Suppressor macrophage (primary cell): ENCODE measurements at regions not wholly inside any gene's neighbourhood (a gene's known extent, or its start where the extent isn't known, plus 50 kb on each side); places are given as distances from the start of the nearest gene placed in this dataset.
"Not testable (repeated sequence)": the region's sequence is repeated elsewhere in the genome, so short reads cannot be mapped to it uniquely, and the experiment has no call there.

Experiments
- DNase-seq, 4 experiments: peaks; one replicate each; pipeline ENCODE4 v3.0.0-alpha.2; 2020 to 2022

DNA sequence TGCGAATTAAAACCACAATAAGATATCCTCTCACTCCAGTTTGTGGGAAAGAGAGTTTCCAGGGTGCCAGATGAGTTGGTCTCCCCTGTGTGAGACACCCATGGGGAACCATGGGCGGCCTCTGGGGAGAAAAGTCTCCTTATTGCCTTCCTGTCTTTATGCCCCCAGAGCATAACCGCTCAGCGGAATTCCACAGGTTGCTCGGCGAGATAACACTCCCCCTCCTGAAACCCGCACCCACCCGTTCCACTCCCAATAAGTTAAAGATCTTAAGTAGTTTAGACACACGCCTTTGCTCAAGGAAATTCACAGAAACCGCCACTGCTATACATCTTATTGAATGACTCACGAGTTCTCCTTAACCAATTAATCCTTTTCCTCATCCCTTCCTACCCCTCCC lies 1361.6 kb downstream of the CDH11 start:
- DNase-seq, result not testable (repeated sequence)

DNA sequence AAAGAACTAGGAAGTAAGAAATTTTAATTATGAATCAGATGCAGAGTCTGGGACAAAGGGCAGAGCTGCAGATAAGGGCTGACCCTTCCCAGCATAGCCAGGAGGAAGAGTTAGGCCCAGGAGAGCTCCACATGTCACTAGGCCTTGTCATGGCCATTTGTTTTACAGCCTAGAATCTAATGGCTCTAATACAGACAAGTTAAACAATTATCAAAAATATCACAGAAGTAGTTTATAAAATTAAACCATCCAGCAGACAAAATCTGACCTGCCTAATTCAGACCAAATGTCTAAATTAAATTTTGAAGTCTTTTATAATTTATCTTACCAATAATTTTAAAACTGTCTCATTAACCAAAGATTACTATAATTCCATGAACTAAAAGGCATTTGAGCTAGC lies 1369.5 kb downstream of the CDH11 start:
- no peak for DNase-seq

DNA sequence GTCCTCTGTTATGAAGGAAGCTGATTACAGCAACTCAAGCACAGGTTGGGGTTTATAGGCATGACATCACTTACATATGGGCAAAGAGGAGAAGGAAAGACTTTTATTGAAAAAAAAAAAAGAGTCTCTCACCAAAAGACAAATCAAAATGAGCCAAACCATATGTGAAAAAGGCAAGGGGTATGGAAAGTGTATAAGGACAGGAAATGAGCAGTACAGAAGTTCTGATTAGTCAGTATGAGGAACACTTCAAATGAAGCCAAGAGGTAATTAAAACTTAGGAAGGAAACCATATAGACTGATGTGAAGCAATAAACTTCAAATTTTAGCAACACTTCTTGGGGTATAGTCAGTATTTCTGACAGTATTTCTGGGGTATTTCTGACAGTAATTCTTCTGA lies 1372.6 kb downstream of the CDH11 start:
- no peak for DNase-seq

DNA sequence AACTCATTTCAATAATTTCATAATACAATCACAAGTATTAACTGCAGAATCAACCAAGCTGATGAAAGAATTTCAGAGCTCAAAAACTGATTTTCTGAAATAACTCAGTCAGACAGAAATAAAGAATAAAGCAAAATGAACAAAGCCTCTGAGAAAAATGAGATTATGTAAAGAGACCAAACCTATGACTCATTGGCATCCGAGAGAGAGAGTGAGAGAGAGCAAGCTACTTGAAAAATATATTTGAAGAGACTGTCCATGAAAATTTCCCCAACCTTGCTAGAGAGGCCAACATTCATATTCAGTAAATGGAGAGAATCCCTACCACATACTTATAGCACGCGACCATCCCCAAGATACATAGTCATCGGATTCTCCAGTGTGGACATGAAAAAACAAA lies 1376.4 kb downstream of the CDH11 start:
- no peak for DNase-seq

DNA sequence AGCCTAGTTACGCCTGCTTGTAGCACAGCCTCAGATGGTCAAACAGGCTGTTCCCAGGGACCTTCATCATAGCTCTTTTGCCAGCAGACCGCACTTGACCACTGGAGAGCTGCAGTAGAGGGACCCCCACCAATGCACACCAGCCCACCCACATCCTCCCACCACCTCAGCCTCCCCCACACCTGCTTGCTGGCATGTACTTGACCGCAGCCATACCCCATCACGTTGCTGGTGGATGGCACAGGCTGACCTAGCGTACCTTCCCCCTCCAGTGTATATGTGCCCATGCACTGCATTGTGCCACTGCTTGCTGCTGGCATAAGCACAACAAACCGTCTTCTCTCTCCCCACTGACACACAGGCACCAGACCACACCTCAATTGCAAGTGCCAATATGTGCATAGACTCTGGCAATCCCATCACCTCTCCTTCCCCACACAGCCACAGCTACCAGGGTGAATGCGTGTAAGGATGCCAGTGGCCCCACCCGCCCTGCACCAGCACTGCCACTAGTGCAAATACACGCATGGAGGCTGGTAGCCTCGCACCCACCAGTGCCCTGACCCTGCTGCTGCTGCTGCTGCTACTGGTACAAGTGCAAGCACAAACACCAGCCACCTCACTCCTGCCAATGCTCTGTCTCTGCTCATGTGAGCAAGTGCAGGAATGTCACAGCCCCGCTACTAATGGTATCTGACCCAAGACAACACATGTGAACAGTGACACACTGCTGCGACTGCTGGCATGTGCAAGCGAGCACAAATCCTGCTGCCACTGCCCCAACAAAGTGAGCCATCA lies 1377.6 kb downstream of the CDH11 start:
- no peak for DNase-seq

DNA sequence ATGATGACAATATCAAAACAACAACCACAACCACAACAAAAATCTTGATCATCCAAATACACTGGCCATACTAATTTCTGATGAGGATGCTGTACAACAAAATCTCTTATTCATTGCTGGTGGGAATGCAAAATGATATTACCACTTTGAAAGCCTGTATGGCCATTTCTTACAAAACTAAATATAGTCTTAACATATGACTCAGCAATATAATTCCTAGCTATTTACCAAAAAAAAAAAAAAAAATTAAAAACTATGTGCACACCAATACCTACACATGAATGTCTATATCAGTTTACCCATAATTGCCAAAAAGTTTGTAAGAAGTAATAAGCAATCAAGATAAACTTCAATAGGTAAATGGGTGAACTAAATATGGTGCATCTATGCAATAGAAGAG lies 1379.7 kb downstream of the CDH11 start:
- DNase-seq, result no peak

DNA sequence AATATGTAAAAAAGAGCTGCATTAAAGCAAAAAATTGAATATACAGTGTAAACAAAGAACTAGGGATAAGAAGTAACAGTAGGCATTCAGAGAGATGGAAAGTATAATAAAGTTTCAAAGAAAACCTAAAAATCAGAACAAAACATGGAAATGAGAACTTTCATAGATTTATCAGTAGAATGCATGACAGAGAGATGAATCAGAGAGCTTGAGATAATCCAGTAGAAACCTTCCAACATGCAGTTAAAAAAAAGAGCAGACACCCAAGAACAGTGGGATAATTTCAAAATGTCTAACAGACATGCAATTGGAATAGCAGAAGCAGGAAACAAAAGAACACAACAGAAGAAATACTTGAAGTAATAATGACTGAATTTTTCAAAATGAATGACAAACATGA lies 1384.2 kb downstream of the CDH11 start:
- DNase-seq, result no peak

DNA sequence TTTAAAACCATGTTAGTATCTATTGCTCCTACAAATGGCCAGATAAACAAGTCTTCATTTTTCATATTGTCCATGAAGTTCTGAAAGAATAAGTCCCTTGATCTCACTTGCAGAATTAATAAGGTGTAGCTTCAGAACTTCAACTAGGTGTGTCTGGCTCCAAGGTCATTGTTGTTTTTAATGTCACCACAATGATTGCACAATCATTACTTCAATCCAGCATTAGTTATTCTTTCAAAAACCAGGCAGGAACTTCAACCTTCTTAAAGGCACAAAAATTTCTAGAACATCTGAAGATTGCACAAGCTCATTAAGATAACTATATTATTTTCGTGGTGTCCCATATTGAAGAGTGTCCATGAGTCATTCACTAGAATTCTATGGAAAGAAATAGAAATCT lies 1386.4 kb downstream of the CDH11 start:
- no peak for DNase-seq

DNA sequence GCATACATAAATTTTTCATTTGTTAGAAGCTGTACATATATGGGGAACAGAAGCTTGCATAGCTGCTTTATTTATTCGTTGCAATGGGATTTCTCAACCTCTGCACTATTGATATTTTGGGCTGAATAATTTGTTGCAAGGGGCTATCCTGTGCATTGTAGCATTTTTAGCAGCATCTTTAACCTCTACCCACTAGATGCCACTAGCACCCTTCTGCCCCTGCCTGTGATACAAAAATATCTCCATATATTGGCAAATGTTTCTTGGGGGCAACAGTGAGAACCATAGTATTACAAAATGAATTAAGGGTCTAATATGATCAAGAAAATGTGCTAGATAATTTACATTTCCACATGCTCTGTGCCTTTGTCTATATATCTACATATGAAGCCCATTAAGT lies 1401.0 kb downstream of the CDH11 start:
- no peak for DNase-seq

DNA sequence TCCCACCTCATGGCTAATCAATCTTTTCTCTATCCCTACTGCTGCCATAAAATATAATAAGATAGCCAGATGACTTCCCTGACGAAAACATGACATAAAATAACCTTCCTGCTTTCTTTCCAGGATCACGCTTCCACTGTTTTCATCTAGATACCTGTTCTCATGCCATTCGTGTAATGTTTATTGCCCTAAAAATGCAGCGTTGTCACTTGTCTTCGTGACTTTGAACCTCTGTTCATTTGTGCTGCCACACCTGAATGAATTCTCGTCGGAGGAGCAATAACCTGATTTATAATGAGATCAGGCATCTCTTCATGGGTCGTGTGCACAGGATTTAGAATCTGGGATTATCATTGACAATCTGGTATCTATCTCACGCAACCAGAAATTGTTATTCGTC lies 1401.9 kb downstream of the CDH11 start:
- no peak for DNase-seq

DNA sequence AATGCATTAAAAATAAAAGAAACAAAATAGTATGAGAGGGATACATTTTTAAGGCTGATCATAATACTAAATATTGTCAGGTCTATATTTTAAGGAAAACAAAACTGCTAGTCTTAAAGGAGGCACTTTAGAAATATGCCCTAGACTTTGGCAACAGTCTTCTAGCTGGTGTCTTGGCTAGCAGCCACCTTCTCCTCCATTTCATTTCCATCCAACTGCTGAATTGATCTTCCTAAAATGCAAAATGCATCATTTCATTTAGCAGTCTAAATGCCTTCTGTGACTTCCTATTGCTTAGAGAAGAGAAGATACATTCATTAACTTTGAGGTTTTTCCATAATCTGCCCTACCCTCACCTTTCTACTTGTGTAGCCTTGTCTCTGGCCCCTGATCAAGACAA lies 1404.1 kb downstream of the CDH11 start:
- DNase-seq, result no peak

DNA sequence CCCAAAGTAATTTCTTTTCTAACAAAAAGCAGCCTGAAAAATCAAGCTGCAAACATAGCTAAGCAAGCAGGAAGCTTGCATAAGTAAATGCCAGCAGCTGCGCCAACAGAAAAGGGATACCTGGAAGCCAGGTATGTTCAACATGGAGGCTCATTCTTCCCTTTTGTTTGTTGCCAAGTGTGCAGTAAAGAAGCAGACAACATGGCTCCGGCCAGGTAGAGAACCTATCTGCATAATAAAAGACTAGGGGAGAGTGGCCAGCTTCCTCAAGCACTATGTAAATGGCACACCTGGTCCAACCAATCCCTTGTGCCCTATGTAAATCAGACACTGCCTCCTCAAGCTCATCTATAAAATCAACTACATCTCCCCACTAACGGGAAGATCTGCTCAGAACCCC lies 1407.0 kb downstream of the CDH11 start:
- no peak for DNase-seq

DNA sequence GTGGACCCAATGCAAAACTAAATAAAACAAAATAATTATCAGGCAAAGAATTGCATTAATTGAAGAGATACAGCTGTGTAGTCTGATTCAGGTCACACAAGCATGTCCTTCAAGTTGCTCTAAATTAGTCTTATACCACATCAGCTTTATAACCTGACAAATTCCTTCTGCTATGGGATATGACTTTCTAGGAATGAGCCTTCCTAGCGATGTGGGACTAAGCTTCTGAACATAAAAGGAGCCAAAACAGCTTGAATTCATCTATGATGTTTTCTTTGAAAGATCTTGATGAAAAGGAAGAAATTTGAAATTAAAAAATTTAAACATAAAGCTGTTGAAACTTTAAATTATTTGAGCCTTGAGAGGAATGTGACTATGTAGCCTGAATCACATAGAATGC lies 1409.1 kb downstream of the CDH11 start:
- no peak for DNase-seq

DNA sequence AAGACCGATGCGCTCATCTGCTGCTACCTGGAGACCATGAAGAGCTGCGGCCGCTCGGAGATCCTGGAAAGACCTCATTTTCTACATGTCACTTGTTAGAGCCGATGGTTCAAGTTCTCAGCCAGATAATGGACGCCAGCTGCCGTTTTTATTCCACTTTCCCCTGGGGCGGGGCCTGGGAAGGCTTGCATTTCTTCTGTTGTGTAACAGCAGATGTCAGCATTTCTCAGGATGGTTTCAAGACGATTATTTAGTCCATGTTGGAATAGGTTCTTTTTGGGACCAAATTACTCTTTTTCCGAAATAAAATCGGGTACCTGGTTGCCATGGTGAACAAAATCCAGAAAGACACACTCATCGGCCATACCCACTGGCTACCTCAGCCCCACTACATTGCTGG lies 1418.3 kb downstream of the CDH11 start:
- no peak for DNase-seq

DNA sequence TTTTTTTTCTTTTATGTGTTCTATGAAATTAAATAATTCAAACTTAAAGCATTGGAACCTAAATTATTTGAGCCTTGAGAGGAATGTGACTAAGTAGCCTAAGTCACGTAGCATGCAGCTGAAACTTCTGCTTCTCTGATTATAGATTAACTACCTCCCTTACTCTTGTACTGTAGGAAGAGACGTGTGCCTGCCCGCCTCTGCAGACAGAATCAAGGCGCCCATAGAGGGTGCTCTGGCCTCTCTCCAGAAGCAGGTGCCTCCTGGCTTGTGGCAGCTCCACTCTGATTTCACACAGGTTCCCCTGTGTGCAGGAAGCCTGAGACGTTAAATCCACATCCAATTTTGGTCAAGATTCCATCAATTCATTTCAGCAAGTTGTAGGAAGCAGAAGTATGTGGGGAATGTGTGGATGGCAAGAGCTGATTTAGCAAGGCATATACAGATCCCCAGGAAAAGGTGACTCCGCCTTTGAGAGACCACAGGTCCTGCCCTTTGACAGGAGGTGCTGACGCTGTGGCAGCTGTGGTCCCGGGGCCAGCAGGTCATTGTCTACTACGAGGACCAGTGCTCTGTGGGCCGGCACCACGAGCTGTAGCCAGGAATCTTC lies 1418.8 kb downstream of the CDH11 start:
- DNase-seq, result no peak

DNA sequence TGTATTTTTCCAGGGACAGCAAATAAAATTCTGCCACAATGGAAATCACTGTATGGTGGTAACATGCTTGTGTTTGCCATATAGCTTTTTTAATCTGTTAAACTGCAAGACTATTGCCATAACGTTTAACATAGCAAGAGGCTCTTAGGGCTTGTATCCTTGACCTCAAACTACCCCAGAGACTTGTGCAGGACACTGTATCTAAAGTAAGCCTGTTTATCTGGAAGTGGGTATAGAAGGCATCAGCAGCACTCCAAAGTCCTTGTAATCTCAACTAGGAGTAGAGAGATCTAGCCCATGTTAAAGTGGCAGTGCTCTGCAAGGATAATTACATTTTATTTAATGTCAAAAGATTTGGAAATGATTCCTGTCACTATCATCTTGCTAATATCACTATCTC lies 1424.1 kb downstream of the CDH11 start:
- no peak for DNase-seq

DNA sequence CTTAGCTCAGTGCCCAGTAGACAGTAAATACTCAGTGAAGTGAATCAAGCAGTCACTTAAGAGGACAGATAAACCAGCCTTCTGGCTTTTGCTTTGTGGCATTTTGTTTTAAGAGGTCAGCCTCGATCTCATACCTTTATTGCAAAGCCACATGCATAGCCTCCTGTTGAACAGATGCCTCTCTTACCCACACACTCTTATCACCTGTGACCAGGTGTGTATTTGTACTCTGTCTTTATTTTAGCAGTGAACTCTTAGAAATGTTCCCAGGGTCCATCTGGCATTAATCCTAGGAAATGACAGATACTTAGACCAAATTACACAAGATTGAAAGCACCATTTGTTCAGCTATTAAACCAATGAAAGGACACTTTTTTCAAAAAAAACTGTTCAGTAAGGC lies 1426.5 kb downstream of the CDH11 start:
- no peak for DNase-seq

DNA sequence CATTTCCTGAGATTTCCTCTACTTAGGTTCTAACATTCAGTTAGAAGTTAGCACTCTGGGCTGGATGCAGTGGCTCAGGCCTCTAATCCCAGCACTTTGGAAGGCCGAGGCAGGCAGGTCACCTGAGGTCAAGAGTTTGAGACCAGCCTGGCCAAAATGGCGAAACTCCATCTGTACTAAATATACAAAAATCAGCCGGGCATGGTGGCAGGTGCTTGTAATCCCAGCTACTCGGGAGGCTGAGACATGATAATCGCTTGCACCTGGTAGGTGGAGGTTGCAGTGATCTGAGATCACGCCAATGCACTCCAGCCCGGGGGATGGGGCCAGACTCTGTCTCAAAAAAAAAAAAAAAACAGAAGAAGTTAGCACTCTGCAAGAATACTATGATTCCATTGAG lies 1430.9 kb downstream of the CDH11 start:
- no peak for DNase-seq

DNA sequence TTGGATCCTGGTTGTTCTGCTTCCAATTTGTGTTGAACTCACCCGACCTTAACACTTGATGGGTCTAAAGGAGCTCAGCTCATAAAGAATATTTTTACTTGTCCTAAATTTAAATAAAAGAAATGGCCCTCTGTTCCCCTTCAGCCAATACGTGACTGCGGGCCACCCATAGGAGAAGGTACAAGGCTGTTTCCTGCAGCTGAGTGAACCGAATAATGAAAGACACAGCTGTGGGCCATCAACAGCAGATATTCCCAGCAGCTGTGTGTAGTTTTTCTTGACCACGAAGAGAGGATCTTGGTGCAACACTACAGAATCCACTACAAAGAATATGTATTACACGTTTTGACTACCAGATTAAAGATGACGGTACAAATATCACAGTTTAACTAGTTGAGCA lies 1431.6 kb downstream of the CDH11 start:
- no peak for DNase-seq

DNA sequence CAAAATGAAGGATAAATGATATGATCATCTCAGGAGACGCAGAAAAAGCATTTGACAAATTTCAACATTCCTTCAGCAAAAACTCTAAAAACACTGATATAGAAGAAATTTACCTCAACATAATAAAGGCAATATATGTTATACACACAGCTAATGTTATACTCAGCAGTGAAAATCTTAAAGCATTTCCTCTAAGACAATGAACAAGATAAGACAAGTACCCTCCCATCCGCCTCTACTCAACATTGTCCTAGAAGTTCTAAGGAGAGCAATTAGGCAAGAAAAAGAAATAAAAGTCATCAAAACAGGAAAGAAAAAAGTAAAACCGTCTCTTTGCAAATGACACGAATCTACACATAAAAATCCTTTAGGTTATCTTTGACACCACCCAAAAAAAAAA lies 1432.8 kb downstream of the CDH11 start:
- DNase-seq, result no peak

DNA sequence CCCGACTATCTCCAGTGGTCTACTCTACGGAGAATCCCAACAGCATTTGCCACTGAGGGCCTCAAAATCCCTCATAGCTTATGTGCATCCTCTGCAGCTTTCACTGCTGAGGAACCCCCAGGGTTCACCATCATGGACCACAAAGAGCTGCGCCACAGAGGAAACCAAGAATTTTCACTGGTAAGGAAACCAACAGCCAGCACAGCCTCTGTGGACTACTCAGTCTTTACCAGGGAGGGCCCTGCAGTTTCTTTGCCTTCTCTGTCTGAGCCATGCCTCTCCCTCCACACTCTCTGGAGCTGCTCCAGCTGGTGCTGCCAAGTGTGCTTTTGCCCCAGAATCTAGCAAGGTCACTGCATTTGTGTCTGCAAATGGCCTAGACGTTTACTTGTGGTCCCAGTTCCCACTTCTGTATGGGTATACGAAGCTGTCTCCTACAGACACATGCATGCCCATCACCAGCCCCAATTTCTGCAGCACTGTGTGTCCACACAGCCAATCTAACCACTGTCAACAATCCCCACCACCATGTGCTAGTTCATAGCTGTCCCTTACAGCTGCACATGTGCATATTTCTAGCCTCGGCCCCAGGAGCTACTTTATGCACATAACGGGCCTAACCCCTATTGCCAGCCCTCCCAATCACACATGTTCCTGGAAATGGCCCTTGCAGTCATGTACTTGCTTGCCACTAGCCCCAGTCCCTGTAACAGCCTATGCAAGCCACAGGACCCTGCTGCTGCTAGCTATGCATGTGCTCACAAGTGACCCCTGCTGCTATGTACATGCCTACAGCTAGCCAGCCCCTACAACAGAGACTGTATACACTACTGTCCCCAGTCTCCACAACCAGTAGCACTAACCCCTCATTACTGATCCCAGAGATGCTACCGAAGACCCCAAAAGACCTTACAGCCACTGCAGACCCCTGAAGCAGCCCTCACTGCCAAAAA lies 1437.4 kb downstream of the CDH11 start:
- no peak for DNase-seq

DNA sequence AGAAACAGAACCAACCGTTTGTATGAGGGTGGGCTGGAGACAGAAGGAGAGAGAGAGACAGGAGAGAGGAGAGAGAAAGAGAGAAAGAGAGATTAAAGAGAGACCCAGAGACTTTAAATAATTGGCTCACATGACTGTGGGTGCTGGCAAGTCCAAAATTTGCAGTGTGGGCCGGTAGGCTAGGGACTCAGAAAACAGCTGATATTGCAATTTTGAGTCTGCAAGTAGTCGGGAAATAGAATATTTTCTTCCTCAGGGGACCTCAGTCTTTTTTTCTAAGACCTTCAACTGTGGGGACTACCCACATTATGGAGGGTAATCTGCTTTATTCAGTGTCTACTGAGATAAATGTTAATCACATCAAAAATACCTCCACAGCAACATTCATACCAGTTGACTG lies 1439.0 kb downstream of the CDH11 start:
- DNase-seq, result no peak

DNA sequence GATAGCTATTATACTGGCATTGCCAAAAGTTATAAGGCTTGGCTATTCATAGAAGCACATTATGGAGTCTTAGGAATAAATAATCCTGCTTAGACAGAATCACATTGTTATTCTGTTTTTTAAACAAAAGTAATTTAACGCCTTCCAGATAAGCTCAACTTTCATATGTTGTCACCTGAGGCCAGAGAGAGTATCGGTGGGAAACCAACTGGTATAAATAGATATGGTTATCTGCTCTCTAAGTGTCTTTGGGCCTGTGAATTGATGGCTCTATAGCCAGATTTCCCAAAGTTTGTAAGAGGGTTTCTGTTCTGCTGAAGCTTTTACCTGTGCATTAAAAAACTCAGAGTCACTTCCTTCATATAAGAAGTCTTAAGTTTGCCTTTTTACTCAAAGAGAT lies 1449.4 kb downstream of the CDH11 start:
- no peak for DNase-seq

DNA sequence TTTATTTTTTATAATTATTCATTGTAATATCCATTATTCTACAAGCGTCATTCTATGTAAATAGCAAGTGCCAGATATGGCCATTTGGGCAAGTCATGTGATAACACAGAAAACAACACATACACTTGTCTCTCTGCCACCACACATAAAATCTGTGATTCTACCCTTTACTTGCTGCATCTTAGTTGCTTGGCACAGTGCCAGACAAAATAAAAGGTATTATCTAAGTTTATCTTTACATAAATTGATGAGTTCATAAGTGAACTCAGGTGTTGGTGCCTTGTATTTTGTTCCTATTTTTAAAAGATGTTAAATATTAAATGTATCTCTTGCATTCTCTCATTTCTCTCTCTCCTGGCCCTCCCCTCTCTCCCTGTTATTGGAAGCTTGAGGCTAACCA lies 1458.7 kb downstream of the CDH11 start:
- DNase-seq, result no peak
